Testis (tissue), 2 donors: ENCODE measurements at regions not wholly inside any gene's neighbourhood (a gene's known extent, or its start where the extent isn't known, plus 50 kb on each side); places are given as distances from the start of the nearest gene placed in this dataset.

ENCODE experiments used
- CTCF ChIP-seq, 3 experiments: fragments of 450-650 bp in 2 of 3; fragments of 200-600 bp in 1 of 3; sonication (generic) in 1 of 3; IDR thresholded peaks; one replicate each; pipeline ENCODE4 v1.5.1; 2016 to 2019; ENCODE audit warnings: antibody characterized with exemption in 3 of 3, mild to moderate bottlenecking in 2 of 3, moderate library complexity in 1 of 3
- POLR2A ChIP-seq: fragments of 450-650 bp; IDR thresholded peaks from one replicate; pipeline ENCODE4 v1.6.1; 2017; ENCODE audit warnings: antibody characterized with exemption, mild to moderate bottlenecking, moderate library complexity

- no peak for TF ChIP-seq CTCF (IDR thresholded peaks at IDR 0.05)
- no peak for TF ChIP-seq POLR2A
Measured at GRCh38 chr5:125399885-125400284, 653.4 kb upstream of the ZNF608 start.
